Endothelial cell of umbilical vein (primary cell): ENCODE measurements at regions not wholly inside any gene's neighbourhood (a gene's known extent, or its start where the extent isn't known, plus 50 kb on each side); places are given as distances from the start of the nearest gene placed in this dataset.

Experiments used
- BruUV-seq: library from RNA; stranded (reverse); fragments of 400-500 nt; replicated peaks from 2 replicates; lab custom pipeline; 2021; lab: Mats Ljungman, UMichigan
- CTCF ChIA-PET: fragments of 300-600, 350-600 bp; sonication (Branson Sonifier 250); formaldehyde crosslinking; loops from one replicate; lab custom pipeline; 2021; ENCODE audit warnings: antibody characterized with exemption, inconsistent platforms; lab: Charles Lee
- POLR2A ChIA-PET: fragments of 300-600, 350-600 bp; sonication (Branson Sonifier 250); formaldehyde crosslinking; loops from one replicate; lab custom pipeline; 2021; ENCODE audit warnings: antibody characterized with exemption, inconsistent platforms; lab: Charles Lee
- DNase-seq: peaks from one replicate; pipeline ENCODE4 v3.0.0-alpha.2; 2011; ENCODE audit warnings: low read depth, low spot score
- FAIRE-seq: peaks from 2 replicates; lab custom pipeline; 2011; peaks lifted over from hg19 to GRCh38; lab: Jason Lieb, UNC
- H2AFZ ChIP-seq: 2 replicates; pipeline ENCODE4 v1.6.0; 2012; ENCODE audit warnings: low read depth, low read length, control low read depth, inconsistent platforms
- H3K27ac ChIP-seq: 2 replicates; pipeline ENCODE4 v1.5.1; 2011; ENCODE audit warnings: low read depth, mild to moderate bottlenecking, control low read depth, low read length, moderate library complexity; ENCODE audit not compliant: insufficient read depth
- H3K27me3 ChIP-seq, 2 experiments: 2 replicates each; pipeline versions ENCODE4 v1.6.0 to v1.6.1; 2011; ENCODE audit warnings: low read length in 2 of 2, mixed read lengths in 1 of 2; ENCODE audit not compliant: control insufficient read depth in 2 of 2, insufficient read depth in 2 of 2
- H3K36me3 ChIP-seq, 2 experiments: 2 replicates in 1 of 2; 3 replicates in 1 of 2; pipeline ENCODE4 v1.5.1; 2011; ENCODE audit warnings: low read length in 2 of 2, mild to moderate bottlenecking in 1 of 2, moderate library complexity in 1 of 2; ENCODE audit not compliant: control insufficient read depth in 2 of 2, insufficient read depth in 2 of 2; ENCODE audit errors: extremely low read depth in 1 of 2
- H3K4me1 ChIP-seq: 3 replicates; pipeline ENCODE4 v1.5.1; 2011; ENCODE audit warnings: mild to moderate bottlenecking, low read length; ENCODE audit not compliant: control insufficient read depth, insufficient read depth; ENCODE audit errors: extremely low read depth
- H3K4me2 ChIP-seq: 2 replicates; pipeline ENCODE4 v1.6.1; 2011; ENCODE audit warnings: low read length, control low read depth, mixed read lengths; ENCODE audit not compliant: insufficient read depth
- H3K4me3 ChIP-seq, 3 experiments: fragments of 200-600 bp in 1 of 3; sonication (generic), shearing (Covaris generic) in 1 of 3; replicated peaks in 1 of 3; 2 replicates each; pipeline ENCODE4 v1.5.1; 2011 to 2016; ENCODE audit warnings: control low read depth in 3 of 3, low read length in 3 of 3, mild to moderate bottlenecking in 2 of 3, inconsistent platforms in 1 of 3, low read depth in 1 of 3, moderate library complexity in 1 of 3; ENCODE audit not compliant: insufficient read depth in 1 of 3
- H3K79me2 ChIP-seq: 2 replicates; pipeline ENCODE4 v1.6.0; 2012; ENCODE audit warnings: low read length, inconsistent platforms; ENCODE audit not compliant: control insufficient read depth, insufficient read depth
- H3K9ac ChIP-seq: replicated peaks from 2 replicates; pipeline ENCODE3; 2011; ENCODE audit warnings: low read length, control low read depth; ENCODE audit not compliant: insufficient read depth; ENCODE audit errors: extremely low read depth
- H3K9me1 ChIP-seq: replicated peaks from 3 replicates; pipeline ENCODE4 v1.6.0; 2011; ENCODE audit warnings: mild to moderate bottlenecking, low read length; ENCODE audit not compliant: control insufficient read depth, insufficient read depth; ENCODE audit errors: extremely low read depth
- H3K9me3 ChIP-seq: replicated peaks from 2 replicates; pipeline ENCODE4 v1.5.1; 2012; ENCODE audit warnings: low read length, inconsistent platforms; ENCODE audit not compliant: control insufficient read depth, insufficient read depth
- H4K20me1 ChIP-seq: replicated peaks from 2 replicates; pipeline ENCODE3; 2011; ENCODE audit warnings: mild to moderate bottlenecking, low read length; ENCODE audit not compliant: control insufficient read depth, insufficient read depth; ENCODE audit errors: extremely low read depth
- CTCF ChIP-seq, 2 donors: IDR thresholded peaks; 1 replicate in 1 of 2; 2 replicates in 1 of 2; pipeline ENCODE4 v1.5.1; 2011; ENCODE audit warnings: low read length in 2 of 2, mild to moderate bottlenecking in 2 of 2, moderate library complexity in 2 of 2, control low read depth in 1 of 2, inconsistent platforms in 1 of 2, low read depth in 1 of 2; ENCODE audit not compliant: insufficient read depth in 1 of 2; ENCODE audit errors: extremely low read depth in 1 of 2
- EZH2 ChIP-seq: IDR thresholded peaks from 2 replicates; pipeline ENCODE4 v1.6.1; 2012; ENCODE audit warnings: borderline replicate concordance, low read depth, mild to moderate bottlenecking, moderate library complexity, low read length, inconsistent platforms; ENCODE audit not compliant: severe bottlenecking
- FOS ChIP-seq: IDR thresholded peaks from 2 replicates; pipeline ENCODE4 v1.6.1; 2011; ENCODE audit warnings: mild to moderate bottlenecking, low read length, moderate library complexity, borderline replicate concordance; ENCODE audit not compliant: insufficient read depth
- GATA2 ChIP-seq: IDR thresholded peaks from 2 replicates; pipeline ENCODE4 v1.7.0; 2011; ENCODE audit warnings: low read depth, mild to moderate bottlenecking, moderate library complexity, mixed read lengths, low read length; ENCODE audit not compliant: insufficient read length, insufficient read depth
- MAX ChIP-seq: IDR thresholded peaks from 2 replicates; pipeline ENCODE4 v1.6.1; 2011; ENCODE audit not compliant: insufficient read depth, insufficient read length
- MYC ChIP-seq: IDR thresholded peaks from one replicate; pipeline ENCODE4 v1.6.1; 2011; ENCODE audit warnings: mild to moderate bottlenecking, low read depth, low read length
- POLR2A ChIP-seq: IDR thresholded peaks from 2 replicates; pipeline ENCODE4 v1.6.1; 2012; ENCODE audit warnings: low read depth, mild to moderate bottlenecking, control low read depth, low read length
- POLR2AphosphoS5 ChIP-seq: IDR thresholded peaks from 2 replicates; pipeline ENCODE4 v1.6.1; 2012; ENCODE audit warnings: low read depth, mild to moderate bottlenecking, control low read depth, low read length, moderate library complexity; ENCODE audit not compliant: insufficient read depth
- dilution Hi-C: fragments of 300-500 bp; cut with MboI; formaldehyde crosslinking; loops from one replicate; pipeline ENCODE4 v1.15.0; 2019; ENCODE audit warnings: low sequenced_read_pairs; ENCODE audit not compliant: extremely low pct_ligation_motif_present
- intact Hi-C: fragments of 100-400 bp; cut with micrococcal nuclease; formaldehyde crosslinking; loops from one replicate; pipeline ENCODE4 v1.10.0; 2022

GRCh38 chr15:35702946-35703495, 157.1 kb upstream of the DPH6 start:
- Histone ChIP-seq H3K36me3 (no peaks in the 10 kb centered on the region), H4K20me1 (no peaks in the 10 kb centered on the region), H3K9me3 (no peaks in the 10 kb centered on the region), H3K27me3 (no peaks in the 10 kb centered on the region), H3K4me1 (peaks cover 39% of the 10 kb centered on the region), H3K27ac (no peak overlapping the region), H3K9me1 (no peaks in the 10 kb centered on the region), H3K79me2 (no peaks in the 10 kb centered on the region), H2AFZ (peak overlapping the region; percentile 86), H3K9ac (no peak overlapping the region), H3K4me2 (peak overlapping the region; percentile 34), H3K4me3 (no peak overlapping the region)
- TF ChIP-seq MYC = no peak
- TF ChIP-seq POLR2AphosphoS5 = peak; percentile 12
- TF ChIP-seq GATA2 = peak; percentile 13
- BruUV-seq = no TSS peak
- CTCF ChIA-PET = no interaction called here
- dilution Hi-C loops = no loop called here
- peak; percentile 74 for DNase-seq
- peak; percentile 46 for FAIRE-seq
- POLR2A ChIA-PET = no interaction called here
- intact Hi-C loops = no loop called here

GRCh38 chr15:35705030-35705883, 159.3 kb upstream of the DPH6 start:
- H2AFZ ChIP-seq = peak overlapping the region; percentile 21
- ChIA-PET CTCF (interaction anchor here (1.4 to 1.7 kb wide), 3 partner anchors 8 to 33 kb away, joined by 3 to 7 read pairs (median 3); no protein-coding TSS in a partner anchor), POLR2A (no interaction called here)
- intact Hi-C loops = no loop called here
- H4K20me1 ChIP-seq = no peaks in the 10 kb centered on the region
- H3K4me3 ChIP-seq = no peak overlapping the region
- DNase-seq (peak; percentile 79), FAIRE-seq (no peak)
- no peaks in the 10 kb centered on the region for H3K36me3 ChIP-seq
- TSS peak; percentile 48 for BruUV-seq
- H3K79me2 ChIP-seq = no peaks in the 10 kb centered on the region
- no peaks in the 10 kb centered on the region for H3K9me1 ChIP-seq
- no peak overlapping the region for H3K4me2 ChIP-seq
- H3K27ac ChIP-seq = peak overlapping the region; percentile 7
- H3K4me1 ChIP-seq = peaks cover 34% of the 10 kb centered on the region
- dilution Hi-C loops = no loop called here
- no peak overlapping the region for H3K9ac ChIP-seq
- H3K9me3 ChIP-seq = no peaks in the 10 kb centered on the region
- no peaks in the 10 kb centered on the region for H3K27me3 ChIP-seq
- TF ChIP-seq MYC = no peak
- TF ChIP-seq POLR2AphosphoS5 = no peak
- TF ChIP-seq CTCF (IDR thresholded peaks at IDR 0.05; ENCODE audit: extremely low read depth in 1 of 2, insufficient read depth in 1 of 2, low read depth in 1 of 2, low read length in 2 of 2) = no peak
- TF ChIP-seq EZH2 = no peak
- TF ChIP-seq FOS = no peak
- TF ChIP-seq GATA2 = peak; percentile 73
- TF ChIP-seq MAX = no peak
- TF ChIP-seq POLR2A = no peak
